IPS DF 6.9 (cell line): ENCODE measurements at regions not wholly inside any gene's neighbourhood (a gene's known extent, or its start where the extent isn't known, plus 50 kb on each side); places are given as distances from the start of the nearest gene placed in this dataset.
"Not testable (repeated sequence)": the region's sequence is repeated elsewhere in the genome, so short reads cannot be mapped to it uniquely, and the experiment has no call there.

Source experiments
- DNase-seq: peaks from one replicate; pipeline ENCODE4 v3.0.0-alpha.2; 2013; ENCODE audit warnings: low read depth, low spot score
- H3K27ac ChIP-seq: one replicate; pipeline ENCODE4 v1.5.1; 2013; ENCODE audit warnings: low read length, control low read depth
- H3K27me3 ChIP-seq: 2 replicates; pipeline ENCODE4 v1.6.1; 2013; ENCODE audit warnings: mild to moderate bottlenecking, low read length; ENCODE audit not compliant: control insufficient read depth, insufficient read depth
- H3K36me3 ChIP-seq: 2 replicates; pipeline ENCODE4 v1.6.1; 2013; ENCODE audit warnings: low read length; ENCODE audit not compliant: control insufficient read depth, insufficient read depth
- H3K4me1 ChIP-seq: 2 replicates; pipeline ENCODE4 v1.6.1; 2013; ENCODE audit warnings: low read length; ENCODE audit not compliant: control insufficient read depth, insufficient read depth
- H3K4me3 ChIP-seq: 2 replicates; pipeline ENCODE4 v1.5.1; 2013; ENCODE audit warnings: mild to moderate bottlenecking, low read length
- H3K9me3 ChIP-seq: 2 replicates; pipeline ENCODE4 v1.6.1; 2013; ENCODE audit warnings: low read length, inconsistent platforms; ENCODE audit not compliant: control insufficient read depth, insufficient read depth
- WGBS: extraction: QIAGEN DNeasy Blood & Tissue Kit; methylation state at CpG from one replicate; pipeline ENCODE4 v1.1.7; 2013; ENCODE audit warnings: mixed read lengths, missing lambda C conversion rate; ENCODE audit not compliant: insufficient read length, insufficient coverage; 5-methylcytosine and 5-hydroxymethylcytosine counted together

DNA sequence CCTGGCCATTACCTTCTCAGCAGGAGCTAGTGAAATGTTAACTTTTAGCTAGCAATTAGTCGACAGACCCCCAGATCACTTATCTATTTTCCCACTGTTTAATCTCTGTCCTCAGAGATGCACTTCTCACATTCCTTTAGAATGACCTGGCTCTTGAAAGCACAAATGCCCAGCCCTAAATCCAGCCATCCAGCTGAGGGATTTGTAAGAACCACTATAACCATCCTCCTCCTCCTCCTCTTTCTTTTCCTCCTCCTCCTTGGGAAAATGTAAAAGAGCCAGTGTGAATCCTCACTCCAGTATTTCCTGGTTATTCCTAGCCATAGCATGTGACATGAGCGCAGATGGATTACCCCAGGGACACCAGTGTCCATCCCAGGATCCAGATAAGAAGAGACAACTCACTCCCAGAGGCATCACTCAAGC, 124.3 kb downstream of the ENC1 start:
- DNase-seq = no peak

DNA sequence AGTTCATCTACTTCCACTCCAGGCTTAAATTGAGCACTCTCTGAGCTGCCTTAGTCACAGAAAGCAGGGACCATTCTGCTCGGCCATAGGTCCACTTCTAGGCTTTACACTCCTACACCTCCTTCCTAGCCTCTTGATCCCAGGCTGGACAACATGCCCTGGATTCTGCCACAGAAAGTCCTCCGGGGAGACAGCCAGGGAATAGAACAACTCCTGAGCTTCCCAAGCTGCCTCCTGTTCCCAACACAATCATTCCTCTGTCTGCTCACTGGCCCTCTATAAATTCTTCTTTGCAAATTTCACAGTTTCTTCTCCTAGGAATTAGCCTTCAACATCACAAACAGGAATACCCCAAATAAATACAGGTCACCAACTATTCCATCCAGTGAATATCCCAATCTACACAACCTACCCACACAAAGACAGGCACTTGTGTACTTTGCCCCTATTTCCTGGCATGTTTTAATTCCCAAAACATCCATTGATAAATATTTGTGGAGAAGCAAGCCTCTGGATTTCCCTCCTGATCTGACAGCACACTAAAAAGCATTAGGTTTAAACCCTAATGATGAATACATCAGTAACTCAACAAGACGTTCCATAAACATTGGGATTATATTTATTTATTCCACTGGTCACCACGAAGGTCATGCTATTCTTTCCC, 125.5 kb downstream of the ENC1 start:
- no CpG with 5 or more reads among the region's 4 CpGs for WGBS

More for the DNA sequence above, 124.3 kb downstream of the ENC1 start:
- no CpG with 5 or more reads among the region's 2 CpGs for WGBS
- H3K4me1 ChIP-seq = no peaks in the 10 kb centered on the region
- H3K36me3 ChIP-seq = no peaks in the 10 kb centered on the region
- H3K27ac ChIP-seq = no peak overlapping the region
- no peak overlapping the region for H3K4me3 ChIP-seq
- no peaks in the 10 kb centered on the region for H3K9me3 ChIP-seq
- H3K27me3 ChIP-seq = no peaks in the 10 kb centered on the region

DNA sequence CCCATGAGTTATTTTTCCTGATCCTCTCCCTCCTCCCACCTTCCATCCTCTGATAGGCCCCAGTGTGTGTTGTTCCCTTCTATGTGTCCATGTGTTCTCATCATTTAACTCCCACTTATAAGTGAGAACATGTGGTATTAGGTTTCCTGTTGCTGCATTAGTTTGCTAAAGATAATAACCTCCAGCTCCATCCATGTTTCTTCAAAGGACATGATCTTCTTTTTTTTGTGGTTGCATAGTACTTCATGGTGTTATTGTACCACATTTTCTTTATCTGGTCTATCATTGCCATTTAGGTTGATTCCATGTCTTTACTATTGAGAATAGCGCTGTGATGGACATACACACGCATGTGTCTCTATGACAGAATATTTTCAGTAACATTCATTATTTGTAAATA, 128.8 kb downstream of the ENC1 start:
- not testable (repeated sequence) for DNase-seq, H3K9me3 ChIP-seq, H3K27me3 ChIP-seq, H3K27ac ChIP-seq, H3K4me1 ChIP-seq, H3K36me3 ChIP-seq, H3K4me3 ChIP-seq
- no CpG with 5 or more reads among the region's 2 CpGs for WGBS

More for the DNA sequence above, 125.5 kb downstream of the ENC1 start:
- no peaks in the 10 kb centered on the region for H3K4me1 ChIP-seq
- H3K9me3 ChIP-seq = no peaks in the 10 kb centered on the region
- H3K27me3 ChIP-seq = no peaks in the 10 kb centered on the region
- H3K4me3 ChIP-seq = no peak overlapping the region
- no peak overlapping the region for H3K27ac ChIP-seq
- no peaks in the 10 kb centered on the region for H3K36me3 ChIP-seq
- DNase-seq = no peak

DNA sequence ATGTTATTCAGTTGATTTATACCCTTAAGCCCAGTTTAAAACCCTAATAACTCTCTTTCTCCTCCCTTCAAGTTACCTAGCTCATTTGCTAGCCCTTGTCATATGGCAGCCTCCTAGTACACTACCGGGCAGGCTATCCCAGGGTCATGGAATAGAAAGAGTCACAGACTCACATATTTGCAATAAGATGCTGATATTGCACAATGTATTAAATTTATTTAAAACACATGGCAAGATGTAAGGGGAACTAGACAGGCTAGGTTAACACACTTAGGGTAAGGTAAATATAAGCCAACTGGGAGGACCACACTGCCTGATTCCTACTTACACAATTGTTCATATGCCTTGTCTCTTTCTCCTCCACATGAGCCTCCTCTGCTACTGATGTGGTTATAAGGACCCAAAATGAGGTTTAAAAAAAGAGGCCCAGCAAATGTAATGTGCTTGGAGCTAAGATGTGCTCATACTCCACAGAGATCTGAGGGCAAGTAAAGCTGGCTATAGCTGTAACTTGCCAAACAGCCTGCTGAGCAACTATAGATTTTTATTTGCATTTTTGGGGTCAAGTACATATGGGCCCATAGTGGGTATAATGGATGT, 130.0 kb downstream of the ENC1 start:
- Histone ChIP-seq H3K27ac (no peak overlapping the region), H3K9me3 (no peaks in the 10 kb centered on the region), H3K36me3 (no peaks in the 10 kb centered on the region), H3K4me1 (no peaks in the 10 kb centered on the region), H3K27me3 (no peaks in the 10 kb centered on the region), H3K4me3 (no peak overlapping the region)
- no CpG with 5 or more reads among the region's 1 CpG for WGBS
- DNase-seq = no peak

DNA sequence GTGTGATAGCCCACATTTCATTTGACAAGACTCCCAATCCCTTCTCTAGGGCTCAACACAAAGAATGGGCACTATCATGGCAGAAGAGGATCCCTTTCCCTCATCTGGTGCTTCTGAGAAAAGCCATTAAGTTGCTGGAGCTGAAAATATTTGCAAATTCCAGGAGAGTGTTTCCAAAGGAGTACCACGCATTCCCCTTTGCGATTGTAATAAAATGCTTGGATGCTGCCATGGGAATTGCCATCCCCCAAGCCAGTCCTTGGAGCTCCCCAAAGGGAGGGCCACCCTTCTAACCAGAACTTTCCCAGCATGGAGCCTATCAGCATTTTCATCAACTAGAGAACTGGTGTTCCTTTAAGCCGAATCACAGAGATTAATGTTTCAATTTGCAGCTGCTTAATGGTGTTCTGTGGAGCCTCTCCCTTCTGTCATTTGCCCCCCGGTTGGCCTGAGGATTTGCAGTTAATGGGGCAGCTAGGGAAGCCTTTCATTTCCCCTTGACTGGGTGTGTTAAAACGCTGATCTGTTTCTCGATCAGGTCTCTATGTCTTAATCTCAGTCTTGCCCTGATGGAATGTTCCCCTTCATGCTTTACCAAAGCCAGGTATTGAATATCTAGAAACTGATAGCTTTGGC, 133.0 kb downstream of the ENC1 start:
- H3K4me1 ChIP-seq = no peaks in the 10 kb centered on the region
- no peak overlapping the region for H3K27ac ChIP-seq
- WGBS = no CpG with 5 or more reads among the region's 6 CpGs
- no peak for DNase-seq
- no peaks in the 10 kb centered on the region for H3K9me3 ChIP-seq
- no peak overlapping the region for H3K4me3 ChIP-seq
- no peaks in the 10 kb centered on the region for H3K27me3 ChIP-seq
- H3K36me3 ChIP-seq = no peaks in the 10 kb centered on the region

DNA sequence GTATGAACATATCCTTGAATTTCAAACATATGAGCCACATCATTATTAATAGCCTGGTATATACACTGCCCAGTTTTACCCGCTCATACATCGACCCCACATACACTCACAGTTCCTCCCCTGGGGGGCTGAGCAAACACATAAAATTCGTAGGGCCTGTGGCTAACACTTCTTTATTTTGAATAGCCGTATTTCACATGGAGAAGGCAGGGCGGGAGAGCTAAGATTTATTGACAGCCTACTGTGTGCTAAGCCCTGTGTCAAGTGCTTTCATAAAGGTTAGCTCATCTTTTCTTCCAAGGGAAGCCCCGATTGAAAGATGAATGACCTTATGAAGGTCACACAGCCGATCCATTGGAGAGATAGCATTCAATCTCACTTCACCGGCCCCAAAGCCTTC, 134.4 kb downstream of the ENC1 start:
- no CpG with 5 or more reads among the region's 8 CpGs for WGBS
- DNase-seq = no peak
- no peaks in the 10 kb centered on the region for H3K9me3 ChIP-seq

DNA sequence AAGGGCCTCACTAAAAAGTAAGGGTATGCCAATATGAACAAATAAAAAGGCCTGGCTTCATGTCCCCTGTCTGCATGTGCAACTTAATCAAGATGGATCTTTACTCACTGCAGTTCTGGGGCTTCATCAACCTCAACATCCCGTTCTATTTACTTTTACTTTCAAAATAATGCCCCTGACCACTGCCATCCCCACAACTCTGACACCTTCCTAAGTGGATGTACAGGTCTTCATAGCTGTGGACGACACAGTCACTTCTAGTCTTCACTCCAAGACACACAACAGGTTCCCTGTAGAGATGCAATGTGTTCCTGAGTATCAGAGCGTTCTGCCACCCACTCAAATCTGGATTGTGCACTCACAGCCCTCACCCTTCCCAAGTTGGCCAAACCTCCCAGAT, 136.1 kb downstream of the ENC1 start:
- WGBS = no CpG with 5 or more reads among the region's 3 CpGs
- no peak for DNase-seq
- no peaks in the 10 kb centered on the region for H3K27me3 ChIP-seq
- no peak overlapping the region for H3K27ac ChIP-seq
- no peak overlapping the region for H3K4me3 ChIP-seq
- H3K36me3 ChIP-seq = no peaks in the 10 kb centered on the region
- no peaks in the 10 kb centered on the region for H3K9me3 ChIP-seq
- H3K4me1 ChIP-seq = no peaks in the 10 kb centered on the region

More for the DNA sequence above, 134.4 kb downstream of the ENC1 start:
- Histone ChIP-seq H3K4me3 (no peak overlapping the region), H3K27ac (no peak overlapping the region), H3K27me3 (no peaks in the 10 kb centered on the region), H3K4me1 (no peaks in the 10 kb centered on the region), H3K36me3 (no peaks in the 10 kb centered on the region)

DNA sequence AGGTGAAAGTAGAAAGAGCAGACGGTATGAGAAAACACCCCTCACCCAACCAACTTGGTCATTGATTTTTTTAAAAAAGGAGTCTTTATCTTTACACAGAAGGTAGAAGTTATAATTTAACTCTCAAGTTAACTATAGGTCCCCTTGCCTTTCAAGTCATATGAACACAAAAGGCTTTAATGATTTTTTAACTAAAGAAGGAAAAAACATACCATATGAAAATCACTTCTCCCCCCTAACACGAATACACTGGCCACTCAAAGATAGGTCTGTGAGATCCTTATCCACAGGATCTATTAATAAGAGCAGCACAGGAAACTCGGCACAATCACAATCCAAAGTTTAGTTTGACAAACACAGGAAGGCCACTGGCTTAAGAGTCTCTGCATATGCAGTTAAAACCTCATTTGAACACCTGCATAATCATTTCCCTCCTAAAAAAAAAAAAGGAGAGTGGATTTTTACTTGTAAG, 138.0 kb downstream of the ENC1 start:
- DNase-seq = no peak
- H3K36me3 ChIP-seq = no peaks in the 10 kb centered on the region
- no CpG with 5 or more reads among the region's 3 CpGs for WGBS

DNA sequence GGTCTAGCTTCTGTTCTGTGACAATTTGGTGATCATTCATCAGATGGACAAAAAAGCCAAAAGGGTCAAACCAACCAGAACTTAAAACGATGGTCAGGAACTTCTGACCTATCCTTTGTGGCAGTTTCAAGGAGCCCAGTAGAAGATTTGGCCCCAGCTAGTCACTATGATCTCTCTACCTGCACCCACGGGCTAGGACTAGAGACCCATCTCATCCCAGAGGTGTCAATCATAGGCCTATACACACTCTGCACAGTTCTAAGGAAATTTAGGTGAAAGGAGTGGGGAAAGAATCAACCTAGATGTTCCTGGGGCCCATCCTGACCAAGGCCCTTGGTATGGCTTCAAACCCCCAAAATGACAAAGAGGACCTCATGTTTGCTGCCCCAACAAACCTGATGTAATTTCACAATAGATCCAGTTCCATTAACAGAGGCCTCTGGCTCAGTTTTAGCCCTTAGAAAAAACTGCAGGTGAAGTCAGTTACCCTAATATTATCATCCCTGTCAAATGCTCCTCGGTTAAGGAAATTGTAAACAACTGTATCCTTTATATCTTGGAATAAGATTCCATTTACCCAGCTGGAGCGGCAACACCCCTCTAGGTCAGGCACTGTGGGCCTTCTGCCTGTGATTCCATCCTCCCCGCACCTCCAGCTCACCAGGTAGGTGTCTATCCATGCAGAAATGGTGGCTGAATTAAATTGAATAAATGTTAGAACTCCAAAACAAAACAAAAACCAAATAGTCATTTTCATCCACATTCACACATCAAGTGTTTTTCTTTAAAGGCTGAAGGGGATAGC, 138.7 kb downstream of the ENC1 start:
- no peak overlapping the region for H3K27ac ChIP-seq
- no peaks in the 10 kb centered on the region for H3K36me3 ChIP-seq
- no CpG with 5 or more reads among the region's 5 CpGs for WGBS
- no peaks in the 10 kb centered on the region for H3K27me3 ChIP-seq
- DNase-seq = no peak
- H3K9me3 ChIP-seq = no peaks in the 10 kb centered on the region
- no peaks in the 10 kb centered on the region for H3K4me1 ChIP-seq
- H3K4me3 ChIP-seq = no peak overlapping the region

More for the DNA sequence above, 138.0 kb downstream of the ENC1 start:
- H3K9me3 ChIP-seq = no peaks in the 10 kb centered on the region
- H3K27ac ChIP-seq = no peak overlapping the region
- H3K4me3 ChIP-seq = no peak overlapping the region
- H3K4me1 ChIP-seq = no peaks in the 10 kb centered on the region
- H3K27me3 ChIP-seq = no peaks in the 10 kb centered on the region
